Gastroesophageal sphincter (tissue), 3 donors: ENCODE measurements at regions not wholly inside any gene's neighbourhood (a gene's known extent, or its start where the extent isn't known, plus 50 kb on each side); places are given as distances from the start of the nearest gene placed in this dataset.

ENCODE experiments used
- CTCF ChIP-seq, 4 experiments: fragments of 200-600 bp in 2 of 4; fragments of 450-650 bp in 2 of 4; sonication (generic) in 1 of 4; IDR thresholded peaks; one replicate each; pipeline ENCODE4 v1.5.1; 2017 to 2019; ENCODE audit warnings: antibody characterized with exemption in 4 of 4, mild to moderate bottlenecking in 2 of 4, moderate library complexity in 2 of 4
- POLR2A ChIP-seq, 2 donors: fragments of 450-650 bp; IDR thresholded peaks; one replicate each; pipeline ENCODE4 v1.6.1; 2017; ENCODE audit warnings: antibody characterized with exemption in 2 of 2, mild to moderate bottlenecking in 2 of 2, moderate library complexity in 1 of 2
- POLR2AphosphoS5 ChIP-seq: sonication (generic); formaldehyde crosslinking; IDR thresholded peaks from one replicate; pipeline ENCODE4 v1.6.1; 2017; ENCODE audit warnings: antibody characterized with exemption

DNA sequence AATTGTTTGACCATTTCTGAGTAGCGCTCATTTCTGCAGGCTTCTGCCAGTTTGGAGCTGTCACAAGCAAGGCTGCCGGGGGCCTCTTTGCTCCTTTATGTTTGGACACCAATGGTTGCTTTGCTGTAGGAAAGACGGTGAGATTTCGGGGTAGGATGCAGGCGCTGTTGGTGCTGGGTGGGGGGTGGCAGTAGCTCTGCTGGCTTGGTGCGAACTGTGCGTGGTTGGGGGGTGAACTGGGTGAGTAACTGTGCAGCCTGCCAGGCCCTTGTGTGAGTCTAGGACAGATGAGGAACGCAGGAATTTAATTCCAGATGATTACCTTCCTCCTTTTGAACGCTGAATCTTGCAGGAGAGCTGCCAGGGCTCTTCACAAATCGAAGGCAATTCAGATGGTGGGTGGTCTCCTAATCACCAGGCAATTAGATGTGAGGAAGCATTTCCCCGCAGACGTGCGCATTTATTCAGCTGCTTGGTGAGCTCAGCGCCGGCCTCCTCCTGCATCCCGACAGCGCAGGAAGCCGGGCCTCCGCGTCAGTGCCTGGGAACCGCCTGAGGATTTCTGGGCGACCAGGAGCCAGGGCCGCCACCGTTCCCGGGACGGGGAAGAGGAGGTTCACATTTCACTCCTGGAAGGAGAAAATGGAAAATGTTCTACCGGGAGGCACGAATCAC is 154.4 kb downstream of the FOXL1 start:
- TF ChIP-seq CTCF (IDR thresholded peaks at IDR 0.05) (no peak), POLR2A (IDR thresholded peaks at IDR 0.05) (no peak), POLR2AphosphoS5 (no peak)
